ENCODE measurements at regions not wholly inside any gene's neighbourhood (a gene's known extent, or its start where the extent isn't known, plus 50 kb on each side); places are given as distances from the start of the nearest gene placed in this dataset.

GRCh38 chrX:63428348-63428747 is 77.2 kb upstream of the SPIN4 start:
- TF ChIP-seq CTCF (conservative IDR thresholded peaks at IDR 0.05; ENCODE audit: low read length): no peak
- no peak for TF ChIP-seq EZH2phosphoT487 (IDR thresholded peaks at IDR 0.05; ENCODE audit: borderline replicate concordance)
- no peaks in the 10 kb centered on the region for H3K9me3 ChIP-seq (ENCODE audit: insufficient read depth, low read depth, low read length)
- H2AFZ ChIP-seq (ENCODE audit: low read length): no peak overlapping the region
- H3K4me1 ChIP-seq (ENCODE audit: insufficient read depth, low read length, poor library complexity, severe bottlenecking): no peaks in the 10 kb centered on the region
- H4K20me1 ChIP-seq (ENCODE audit: insufficient read depth, low read length, poor library complexity, severe bottlenecking): no peaks in the 10 kb centered on the region
- no peaks in the 10 kb centered on the region for H3F3A ChIP-seq (ENCODE audit: low read depth)
- no peak overlapping the region for H3K4me3 ChIP-seq (ENCODE audit: low read length, poor library complexity, severe bottlenecking)
- no peak overlapping the region for H3K4me2 ChIP-seq (ENCODE audit: low read depth, low read length, poor library complexity, severe bottlenecking)
- H3K27me3 ChIP-seq (ENCODE audit: insufficient read depth, low read length, poor library complexity, severe bottlenecking): no peaks in the 10 kb centered on the region
- no peaks in the 10 kb centered on the region for H3K79me2 ChIP-seq (ENCODE audit: insufficient read depth, low read length)
- H3K9ac ChIP-seq (ENCODE audit: low read depth, low read length, poor library complexity, severe bottlenecking): no peak overlapping the region
- no peaks in the 10 kb centered on the region for H3K9me2 ChIP-seq (replicated peaks; ENCODE audit: low read depth, low read length)
- no peaks in the 10 kb centered on the region for H3K36me3 ChIP-seq (ENCODE audit: insufficient read depth, low read length)

GRCh38 chrX:63426519-63426918 is 75.4 kb upstream of the SPIN4 start:
- no peaks in the 10 kb centered on the region for H4K20me1 ChIP-seq (ENCODE audit: insufficient read depth, low read length, poor library complexity, severe bottlenecking)
- no peaks in the 10 kb centered on the region for H3K4me1 ChIP-seq (ENCODE audit: insufficient read depth, low read length, poor library complexity, severe bottlenecking)
- H3F3A ChIP-seq (ENCODE audit: low read depth): no peaks in the 10 kb centered on the region
- no peaks in the 10 kb centered on the region for H3K27me3 ChIP-seq (ENCODE audit: insufficient read depth, low read length, poor library complexity, severe bottlenecking)
- H3K9me3 ChIP-seq (ENCODE audit: insufficient read depth, low read depth, low read length): no peaks in the 10 kb centered on the region
- H3K79me2 ChIP-seq (ENCODE audit: insufficient read depth, low read length): no peaks in the 10 kb centered on the region
- H2AFZ ChIP-seq (ENCODE audit: low read length): no peak overlapping the region
- TF ChIP-seq CTCF (conservative IDR thresholded peaks at IDR 0.05; ENCODE audit: low read length): no peak
- H3K36me3 ChIP-seq (ENCODE audit: insufficient read depth, low read length): no peaks in the 10 kb centered on the region
- H3K4me2 ChIP-seq (ENCODE audit: low read depth, low read length, poor library complexity, severe bottlenecking): no peak overlapping the region
- H3K4me3 ChIP-seq (ENCODE audit: low read length, poor library complexity, severe bottlenecking): no peak overlapping the region
- no peaks in the 10 kb centered on the region for H3K9me2 ChIP-seq (replicated peaks; ENCODE audit: low read depth, low read length)
- no peak overlapping the region for H3K9ac ChIP-seq (ENCODE audit: low read depth, low read length, poor library complexity, severe bottlenecking)

- Histone ChIP-seq H4K20me1 (ENCODE audit: insufficient read depth, low read length, poor library complexity, severe bottlenecking) (no peaks in the 10 kb centered on the region), H3K9me3 (ENCODE audit: insufficient read depth, low read depth, low read length) (no peaks in the 10 kb centered on the region), H3K9ac (ENCODE audit: low read depth, low read length, poor library complexity, severe bottlenecking) (no peak overlapping the region), H3K9me2 (replicated peaks; ENCODE audit: low read depth, low read length) (no peaks in the 10 kb centered on the region), H3K4me2 (ENCODE audit: low read depth, low read length, poor library complexity, severe bottlenecking) (no peak overlapping the region), H3K4me3 (ENCODE audit: low read length, poor library complexity, severe bottlenecking) (no peak overlapping the region), H3F3A (ENCODE audit: low read depth) (no peaks in the 10 kb centered on the region), H3K36me3 (ENCODE audit: insufficient read depth, low read length) (no peaks in the 10 kb centered on the region), H3K79me2 (ENCODE audit: insufficient read depth, low read length) (no peaks in the 10 kb centered on the region), H3K27me3 (ENCODE audit: insufficient read depth, low read length, poor library complexity, severe bottlenecking) (no peaks in the 10 kb centered on the region), H2AFZ (ENCODE audit: low read length) (no peak overlapping the region), H3K4me1 (ENCODE audit: insufficient read depth, low read length, poor library complexity, severe bottlenecking) (no peaks in the 10 kb centered on the region)
- no peak for TF ChIP-seq EZH2phosphoT487 (IDR thresholded peaks at IDR 0.05; ENCODE audit: borderline replicate concordance)
- TF ChIP-seq CTCF (conservative IDR thresholded peaks at IDR 0.05; ENCODE audit: low read length): no peak
Measured at GRCh38 chrX:63424063-63424462, 72.9 kb upstream of the SPIN4 start.
